Spleen (tissue), 11 donors: ENCODE measurements at regions not wholly inside any gene's neighbourhood (a gene's known extent, or its start where the extent isn't known, plus 50 kb on each side); places are given as distances from the start of the nearest gene placed in this dataset.
A peak's percentile ranks its signal among the peaks of the same experiment; 100 is the strongest.

Experiments
- DNase-seq: peaks from one replicate; pipeline ENCODE4 v3.0.0-alpha.2; 2020
- H3K27ac ChIP-seq, 8 donors: fragments of 200-600 bp; sonication (generic) in 7 of 8; 1 replicate in 4 of 8; 2 replicates in 4 of 8; pipeline versions ENCODE4 v1.5.0 to v1.8.0; 2016 to 2021; ENCODE audit warnings: inconsistent platforms in 4 of 8, mild to moderate bottlenecking in 4 of 8, moderate library complexity in 1 of 8
- H3K27me3 ChIP-seq, 7 donors: fragments of 200-600 bp; sonication (generic) in 6 of 7; replicated peaks in 1 of 7; 1 replicate in 4 of 7; 2 replicates in 3 of 7; pipeline versions ENCODE4 v1.5.0 to v1.8.0; 2016 to 2021; ENCODE audit warnings: inconsistent platforms in 3 of 7, mild to moderate bottlenecking in 1 of 7
- H3K36me3 ChIP-seq, 6 donors: fragments of 200-600 bp; sonication (generic) in 5 of 6; 1 replicate in 4 of 6; 2 replicates in 2 of 6; pipeline versions ENCODE4 v1.5.0 to v1.8.0; 2016 to 2021; ENCODE audit warnings: inconsistent platforms in 2 of 6
- H3K4me1 ChIP-seq, 6 donors: fragments of 200-600 bp; sonication (generic) in 5 of 6; 1 replicate in 3 of 6; 2 replicates in 3 of 6; pipeline versions ENCODE4 v1.5.0 to v1.8.0; 2016 to 2021; ENCODE audit warnings: inconsistent platforms in 3 of 6
- H3K4me3 ChIP-seq, 8 donors: fragments of 200-600 bp; sonication (generic) in 7 of 8; 1 replicate in 4 of 8; 2 replicates in 4 of 8; pipeline versions ENCODE4 v1.5.0 to v1.8.0; 2016 to 2021; ENCODE audit warnings: inconsistent platforms in 4 of 8, mild to moderate bottlenecking in 4 of 8, moderate library complexity in 2 of 8
- H3K9me3 ChIP-seq, 8 donors: fragments of 200-600 bp; sonication (generic) in 7 of 8; 1 replicate in 4 of 8; 2 replicates in 4 of 8; pipeline versions ENCODE4 v1.5.0 to v1.8.0; 2016 to 2021; ENCODE audit warnings: inconsistent platforms in 4 of 8
- POLR2A ChIP-seq, 3 donors: fragments of 450-650 bp; IDR thresholded peaks; one replicate each; pipeline ENCODE4 v1.5.1; 2017; ENCODE audit warnings: antibody characterized with exemption in 3 of 3, mild to moderate bottlenecking in 1 of 3
- POLR2AphosphoS5 ChIP-seq, 3 donors: sonication (generic); formaldehyde crosslinking; IDR thresholded peaks; one replicate each; pipeline ENCODE4 v1.5.1; 2017; ENCODE audit warnings: antibody characterized with exemption in 3 of 3
- WGBS, 5 donors: extraction: QIAGEN DNeasy Blood & Tissue Kit in 3 of 5; methylation state at CpG; one replicate each; pipeline versions ENCODE4 v1.1.5 to v1.1.7; 2013 to 2018; 5-methylcytosine and 5-hydroxymethylcytosine counted together
- intact Hi-C: fragments of 100-400 bp; cut with DNase I; formaldehyde crosslinking; loops from one replicate; pipeline ENCODE4 v1.15.0; 2023; ENCODE audit warnings: low total_unique reads
- TF ChIP-seq, protein P1 (sequence below), 11 experiments: fragments of 200-600 bp in 7 of 11; fragments of 450-650 bp in 4 of 11; sonication (generic) in 4 of 11; IDR thresholded peaks in 8 of 11; conservative IDR thresholded peaks in 3 of 11; 1 replicate in 7 of 11; 2 replicates in 4 of 11; pipeline versions ENCODE4 v1.4.0 to v1.8.0; 2016 to 2021; ENCODE audit warnings: antibody characterized with exemption in 11 of 11, inconsistent platforms in 4 of 11, mild to moderate bottlenecking in 1 of 11
- donor health status: healthy with polysubstance abuse.
- donor health status: DM: no; HTN: no; CAD: no; lungs with moderate emphysema.
- donor health status: DM: no; HTN: no; CAD: no.
- donor health status: Bipolar disorder and iron deficiency.
- donor health status: healthy.
- donor health status: DM: no; HTN: no; CAD: no.
- donor health status: DM: yes; HTN: yes; CAD: no.

- Histone ChIP-seq H3K27me3 (no peaks in the 10 kb centered on the region), H3K4me3 (no peak overlapping the region), H3K36me3 (no peaks in the 10 kb centered on the region), H3K9me3 (peaks cover 0 to 5% (median 0%) of the 10 kb centered on the region in 8 donors), H3K4me1 (no peaks in the 10 kb centered on the region), H3K27ac (no peak overlapping the region)
- WGBS, 5 donors = 0 to 100% (median 0%) methylated on average over 1 of the region's 1 CpG
- no peak for TF ChIP-seq POLR2A (IDR thresholded peaks at IDR 0.05)
- TF ChIP-seq, protein P1, sequence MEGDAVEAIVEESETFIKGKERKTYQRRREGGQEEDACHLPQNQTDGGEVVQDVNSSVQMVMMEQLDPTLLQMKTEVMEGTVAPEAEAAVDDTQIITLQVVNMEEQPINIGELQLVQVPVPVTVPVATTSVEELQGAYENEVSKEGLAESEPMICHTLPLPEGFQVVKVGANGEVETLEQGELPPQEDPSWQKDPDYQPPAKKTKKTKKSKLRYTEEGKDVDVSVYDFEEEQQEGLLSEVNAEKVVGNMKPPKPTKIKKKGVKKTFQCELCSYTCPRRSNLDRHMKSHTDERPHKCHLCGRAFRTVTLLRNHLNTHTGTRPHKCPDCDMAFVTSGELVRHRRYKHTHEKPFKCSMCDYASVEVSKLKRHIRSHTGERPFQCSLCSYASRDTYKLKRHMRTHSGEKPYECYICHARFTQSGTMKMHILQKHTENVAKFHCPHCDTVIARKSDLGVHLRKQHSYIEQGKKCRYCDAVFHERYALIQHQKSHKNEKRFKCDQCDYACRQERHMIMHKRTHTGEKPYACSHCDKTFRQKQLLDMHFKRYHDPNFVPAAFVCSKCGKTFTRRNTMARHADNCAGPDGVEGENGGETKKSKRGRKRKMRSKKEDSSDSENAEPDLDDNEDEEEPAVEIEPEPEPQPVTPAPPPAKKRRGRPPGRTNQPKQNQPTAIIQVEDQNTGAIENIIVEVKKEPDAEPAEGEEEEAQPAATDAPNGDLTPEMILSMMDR (IDR thresholded peaks at IDR 0.05 in 8 of 11, conservative IDR thresholded peaks at IDR 0.05 in 3 of 11) = no peak
- TF ChIP-seq POLR2AphosphoS5 (IDR thresholded peaks at IDR 0.05) = no peak
- intact Hi-C loops = no loop called here
- no peak for DNase-seq
Measured at GRCh38 chrX:80537096-80537495, 116.8 kb downstream of the TENT5D start.

DNA sequence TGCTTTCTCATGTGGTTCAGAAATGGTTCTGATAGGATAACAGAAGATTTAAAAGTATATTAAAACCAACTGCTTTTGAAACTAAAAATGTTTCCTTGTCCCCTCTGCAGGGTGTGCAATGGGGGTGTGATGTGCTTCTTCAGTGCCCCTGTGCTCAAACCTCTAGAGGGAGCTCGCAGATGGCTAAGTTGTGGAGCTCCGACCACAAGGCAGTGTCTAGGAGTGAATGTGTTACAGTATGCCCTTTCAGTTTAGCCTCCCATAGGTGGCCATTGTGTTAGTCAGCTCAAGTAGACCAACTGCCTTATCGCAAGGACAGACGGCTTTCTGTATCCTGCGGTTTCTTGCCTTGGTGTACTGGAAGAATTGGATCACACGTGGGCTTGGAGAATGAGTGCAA, 130.5 kb downstream of the TENT5D start:
- Histone ChIP-seq H3K4me3 (no peak overlapping the region), H3K27me3 (peaks cover 0 to 6% (median 0%) of the 10 kb centered on the region in 7 donors), H3K27ac (no peak overlapping the region), H3K4me1 (no peaks in the 10 kb centered on the region), H3K9me3 (no peaks in the 10 kb centered on the region), H3K36me3 (no peaks in the 10 kb centered on the region)
- no peak for TF ChIP-seq POLR2AphosphoS5 (IDR thresholded peaks at IDR 0.05)
- no peak for TF ChIP-seq POLR2A (IDR thresholded peaks at IDR 0.05)
- TF ChIP-seq, protein P1 (IDR thresholded peaks at IDR 0.05 in 8 of 11, conservative IDR thresholded peaks at IDR 0.05 in 3 of 11) = no peak
- intact Hi-C loops = no loop called here
- no peak for DNase-seq
- WGBS, 5 donors = 52 to 74% (median 65%) methylated on average over 6 of the region's 6 CpGs; no CpG with 5 or more reads in 1 of the 5 donors

GRCh38 chrX:80556148-80556547, 135.9 kb downstream of the TENT5D start:
- Histone ChIP-seq H3K36me3 (no peaks in the 10 kb centered on the region), H3K27me3 (peaks cover 0 to 6% (median 0%) of the 10 kb centered on the region in 7 donors), H3K27ac (no peak overlapping the region), H3K9me3 (no peaks in the 10 kb centered on the region), H3K4me3 (no peak overlapping the region), H3K4me1 (no peaks in the 10 kb centered on the region)
- DNase-seq = no peak
- intact Hi-C loops = no loop called here
- WGBS, 5 donors = 63 to 81% (median 79%) methylated on average over 3 of the region's 3 CpGs
- no peak for TF ChIP-seq POLR2A (IDR thresholded peaks at IDR 0.05)
- TF ChIP-seq, protein P1 (IDR thresholded peaks at IDR 0.05 in 8 of 11, conservative IDR thresholded peaks at IDR 0.05 in 3 of 11) = no peak

DNA sequence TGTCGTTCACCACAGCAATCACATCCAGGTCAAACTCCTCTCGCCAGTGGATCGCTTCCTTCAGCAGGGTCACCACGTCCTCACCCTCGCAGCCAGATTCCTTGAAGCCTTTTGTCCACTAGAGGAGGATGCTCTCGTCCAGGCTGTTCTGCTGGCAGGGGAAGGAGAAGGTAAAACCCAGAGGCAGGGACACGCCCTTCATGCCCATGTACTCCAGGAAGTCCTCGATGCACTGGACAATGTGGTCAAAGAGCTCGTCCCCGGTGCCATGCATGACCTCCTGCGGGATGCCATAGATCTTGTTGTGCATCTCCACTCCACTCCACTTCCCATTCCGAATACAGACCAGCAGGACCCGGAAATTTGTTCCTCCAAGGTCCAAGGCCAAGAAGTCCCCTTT, 152.4 kb downstream of the TENT5D start:
- no peaks in the 10 kb centered on the region for H3K36me3 ChIP-seq
- TF ChIP-seq POLR2AphosphoS5 (IDR thresholded peaks at IDR 0.05) (no peak), POLR2A (IDR thresholded peaks at IDR 0.05) (no peak)
- TF ChIP-seq, protein P1 (IDR thresholded peaks at IDR 0.05 in 8 of 11, conservative IDR thresholded peaks at IDR 0.05 in 3 of 11) = no peak
- WGBS, 5 donors = 82 to 90% (median 85%) methylated on average over 10 to 13 of the region's 13 CpGs
- H3K27me3 ChIP-seq = no peaks in the 10 kb centered on the region
- no peak overlapping the region for H3K27ac ChIP-seq
- H3K9me3 ChIP-seq = no peaks in the 10 kb centered on the region
- no peaks in the 10 kb centered on the region for H3K4me1 ChIP-seq
- intact Hi-C loops = no loop called here
- no peak overlapping the region for H3K4me3 ChIP-seq
- DNase-seq = peak; percentile 58
